ENCODE measurements at regions not wholly inside any gene's neighbourhood (a gene's known extent, or its start where the extent isn't known, plus 50 kb on each side); places are given as distances from the start of the nearest gene placed in this dataset.

DNA sequence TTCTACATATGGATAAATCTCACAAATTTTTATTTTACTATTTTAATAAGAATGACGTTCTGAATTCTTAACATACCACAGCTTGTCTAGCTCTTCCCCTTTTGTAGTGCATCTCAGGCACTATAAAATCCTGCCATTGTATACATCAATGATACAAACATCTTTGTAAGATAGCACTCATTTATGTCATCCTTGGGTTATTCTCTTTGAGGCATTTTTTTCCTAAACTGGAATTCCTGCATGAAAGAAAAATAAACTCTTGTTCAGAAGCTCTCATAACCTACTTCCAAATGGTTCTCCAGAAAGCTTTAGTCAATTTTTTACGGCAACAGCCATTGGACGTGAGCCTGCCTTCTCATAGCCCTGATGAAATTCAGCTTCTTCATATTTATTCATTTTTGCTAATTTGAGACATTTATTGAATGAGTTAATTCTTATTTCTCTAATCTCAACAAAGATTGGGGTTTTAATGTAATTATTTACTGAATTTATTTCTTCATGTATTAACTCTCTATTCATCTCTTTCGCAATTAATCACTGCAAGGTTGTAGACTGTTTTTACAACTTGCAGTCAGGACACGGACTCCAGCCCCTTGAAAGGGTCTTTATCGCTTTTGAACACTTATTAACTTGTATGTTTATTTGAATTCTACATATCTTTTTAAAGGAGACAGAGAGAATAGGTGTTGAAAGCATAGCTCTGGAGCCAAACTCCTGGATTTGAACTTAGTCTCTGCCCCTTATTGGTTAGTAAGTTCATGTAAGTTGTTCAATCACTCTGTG lies 57.6 kb upstream of the PARD3B start (continued):
- peak; percentile 32; the same call in 1 of the 2 replicates for TF ChIP-seq HNF4A (CRISPR knock-in tag; IDR thresholded peaks at IDR 0.05)
- peak; percentile 22; the same call in 1 of the 2 replicates for TF ChIP-seq MED1 (CRISPR knock-in tag; IDR thresholded peaks at IDR 0.05)
- no peak for TF ChIP-seq ZNF30 (CRISPR knock-in tag; IDR thresholded peaks at IDR 0.05)

DNA sequence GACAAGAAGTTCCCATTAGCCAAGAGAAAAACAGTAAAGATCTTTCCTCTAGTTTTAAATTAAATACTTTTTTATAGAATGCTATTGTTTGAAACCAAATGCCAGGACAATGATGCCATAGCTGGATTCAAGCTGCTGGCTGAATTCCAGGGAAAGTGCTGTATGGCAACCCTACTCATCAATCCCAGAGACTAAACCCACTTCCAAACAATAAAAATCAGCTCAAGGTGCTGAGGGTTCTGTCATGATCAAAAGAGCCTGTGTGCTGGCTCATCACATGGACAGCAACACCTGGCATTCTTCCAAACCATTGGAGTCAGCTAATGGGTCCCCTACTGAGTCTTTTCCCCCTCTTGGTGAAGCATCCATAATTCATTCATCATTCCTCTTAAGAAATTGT lies 53.7 kb upstream of the PARD3B start:
- no peak overlapping the region for H3K27ac ChIP-seq (ENCODE audit: extremely low read length, insufficient read depth, low read length)
- no peak overlapping the region for H3K4me2 ChIP-seq (ENCODE audit: low read depth, low read length)
- H3K9ac ChIP-seq (ENCODE audit: insufficient read depth, low read depth, low read length) = no peak overlapping the region
- no peaks in the 10 kb centered on the region for H3K4me1 ChIP-seq (ENCODE audit: insufficient read depth, low read length)
- TF ChIP-seq ZNF816 (CRISPR knock-in tag; IDR thresholded peaks at IDR 0.05; ENCODE audit: borderline replicate concordance) = no peak
- TF ChIP-seq ZNF781 (CRISPR knock-in tag; IDR thresholded peaks at IDR 0.05; ENCODE audit: borderline replicate concordance, not compliant biosample characterization) = no peak
- TF ChIP-seq, protein P1, sequence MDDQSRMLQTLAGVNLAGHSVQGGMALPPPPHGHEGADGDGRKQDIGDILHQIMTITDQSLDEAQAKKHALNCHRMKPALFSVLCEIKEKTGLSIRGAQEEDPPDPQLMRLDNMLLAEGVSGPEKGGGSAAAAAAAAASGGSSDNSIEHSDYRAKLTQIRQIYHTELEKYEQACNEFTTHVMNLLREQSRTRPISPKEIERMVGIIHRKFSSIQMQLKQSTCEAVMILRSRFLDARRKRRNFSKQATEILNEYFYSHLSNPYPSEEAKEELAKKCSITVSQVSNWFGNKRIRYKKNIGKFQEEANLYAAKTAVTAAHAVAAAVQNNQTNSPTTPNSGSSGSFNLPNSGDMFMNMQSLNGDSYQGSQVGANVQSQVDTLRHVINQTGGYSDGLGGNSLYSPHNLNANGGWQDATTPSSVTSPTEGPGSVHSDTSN (CRISPR knock-in tag; IDR thresholded peaks at IDR 0.05; ENCODE audit: borderline replicate concordance) = no peak
- TF ChIP-seq, protein P2, sequence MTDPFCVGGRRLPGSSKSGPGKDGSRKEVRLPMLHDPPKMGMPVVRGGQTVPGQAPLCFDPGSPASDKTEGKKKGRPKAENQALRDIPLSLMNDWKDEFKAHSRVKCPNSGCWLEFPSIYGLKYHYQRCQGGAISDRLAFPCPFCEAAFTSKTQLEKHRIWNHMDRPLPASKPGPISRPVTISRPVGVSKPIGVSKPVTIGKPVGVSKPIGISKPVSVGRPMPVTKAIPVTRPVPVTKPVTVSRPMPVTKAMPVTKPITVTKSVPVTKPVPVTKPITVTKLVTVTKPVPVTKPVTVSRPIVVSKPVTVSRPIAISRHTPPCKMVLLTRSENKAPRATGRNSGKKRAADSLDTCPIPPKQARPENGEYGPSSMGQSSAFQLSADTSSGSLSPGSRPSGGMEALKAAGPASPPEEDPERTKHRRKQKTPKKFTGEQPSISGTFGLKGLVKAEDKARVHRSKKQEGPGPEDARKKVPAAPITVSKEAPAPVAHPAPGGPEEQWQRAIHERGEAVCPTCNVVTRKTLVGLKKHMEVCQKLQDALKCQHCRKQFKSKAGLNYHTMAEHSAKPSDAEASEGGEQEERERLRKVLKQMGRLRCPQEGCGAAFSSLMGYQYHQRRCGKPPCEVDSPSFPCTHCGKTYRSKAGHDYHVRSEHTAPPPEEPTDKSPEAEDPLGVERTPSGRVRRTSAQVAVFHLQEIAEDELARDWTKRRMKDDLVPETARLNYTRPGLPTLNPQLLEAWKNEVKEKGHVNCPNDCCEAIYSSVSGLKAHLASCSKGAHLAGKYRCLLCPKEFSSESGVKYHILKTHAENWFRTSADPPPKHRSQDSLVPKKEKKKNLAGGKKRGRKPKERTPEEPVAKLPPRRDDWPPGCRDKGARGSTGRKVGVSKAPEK (CRISPR knock-in tag; IDR thresholded peaks at IDR 0.05; ENCODE audit: borderline replicate concordance) = no peak
- TF ChIP-seq, protein P3, sequence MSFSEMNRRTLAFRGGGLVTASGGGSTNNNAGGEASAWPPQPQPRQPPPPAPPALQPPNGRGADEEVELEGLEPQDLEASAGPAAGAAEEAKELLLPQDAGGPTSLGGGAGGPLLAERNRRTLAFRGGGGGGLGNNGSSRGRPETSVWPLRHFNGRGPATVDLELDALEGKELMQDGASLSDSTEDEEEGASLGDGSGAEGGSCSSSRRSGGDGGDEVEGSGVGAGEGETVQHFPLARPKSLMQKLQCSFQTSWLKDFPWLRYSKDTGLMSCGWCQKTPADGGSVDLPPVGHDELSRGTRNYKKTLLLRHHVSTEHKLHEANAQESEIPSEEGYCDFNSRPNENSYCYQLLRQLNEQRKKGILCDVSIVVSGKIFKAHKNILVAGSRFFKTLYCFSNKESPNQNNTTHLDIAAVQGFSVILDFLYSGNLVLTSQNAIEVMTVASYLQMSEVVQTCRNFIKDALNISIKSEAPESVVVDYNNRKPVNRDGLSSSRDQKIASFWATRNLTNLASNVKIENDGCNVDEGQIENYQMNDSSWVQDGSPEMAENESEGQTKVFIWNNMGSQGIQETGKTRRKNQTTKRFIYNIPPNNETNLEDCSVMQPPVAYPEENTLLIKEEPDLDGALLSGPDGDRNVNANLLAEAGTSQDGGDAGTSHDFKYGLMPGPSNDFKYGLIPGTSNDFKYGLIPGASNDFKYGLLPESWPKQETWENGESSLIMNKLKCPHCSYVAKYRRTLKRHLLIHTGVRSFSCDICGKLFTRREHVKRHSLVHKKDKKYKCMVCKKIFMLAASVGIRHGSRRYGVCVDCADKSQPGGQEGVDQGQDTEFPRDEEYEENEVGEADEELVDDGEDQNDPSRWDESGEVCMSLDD (CRISPR knock-in tag; IDR thresholded peaks at IDR 0.05; ENCODE audit: borderline replicate concordance) = no peak
- TF ChIP-seq FOXM1 (CRISPR knock-in tag; IDR thresholded peaks at IDR 0.05) = no peak
- no peak for TF ChIP-seq ZBTB7B (CRISPR knock-in tag; IDR thresholded peaks at IDR 0.05)
- no peaks in the 10 kb centered on the region for H4K20me1 ChIP-seq (ENCODE audit: insufficient read depth, low read length)
- H2AFZ ChIP-seq (ENCODE audit: low read length) = no peak overlapping the region
- ATAC-seq (no peak), DNase-seq (ENCODE audit: low spot score) (no peak), FAIRE-seq (no peak)
- intact Hi-C loops (cut with micrococcal nuclease; ENCODE audit: unreplicated experiment) (no loop called here), in situ Hi-C loops (cut with HindIII; ENCODE audit: extremely low pct_ligation_motif_present, low pct_unique_long_range_greater_than_20kb) (no loop called here)
- no peaks in the 10 kb centered on the region for H3K36me3 ChIP-seq (replicated peaks in 1 of 2; ENCODE audit: control insufficient read depth in 1 of 2, insufficient read depth in 2 of 2, low read length in 2 of 2)
- POLR2A ChIA-PET = no interaction called here
- H3K4me3 ChIP-seq (replicated peaks in 1 of 3; ENCODE audit: insufficient read depth in 1 of 3, low read depth in 2 of 3, low read length in 3 of 3) = no peak overlapping the region
- no peaks in the 10 kb centered on the region for H3K79me2 ChIP-seq (ENCODE audit: insufficient read depth, low read length)
- no peaks in the 10 kb centered on the region for H3K27me3 ChIP-seq (ENCODE audit: control insufficient read depth in 1 of 2, insufficient read depth in 2 of 2, low read length in 2 of 2)
- BruUV-seq (replicated peaks) = no TSS peak
- H3K9me3 ChIP-seq (ENCODE audit: low read length) = no peaks in the 10 kb centered on the region
- CTCF ChIA-PET (ENCODE audit: low intra/inter-chr PET ratio, low total read pairs) = no interaction called here
